ENCODE measurements at regions not wholly inside any gene's neighbourhood (a gene's known extent, or its start where the extent isn't known, plus 50 kb on each side); places are given as distances from the start of the nearest gene placed in this dataset.
A peak's percentile ranks its signal among the peaks of the same experiment; 100 is the strongest.

DNA sequence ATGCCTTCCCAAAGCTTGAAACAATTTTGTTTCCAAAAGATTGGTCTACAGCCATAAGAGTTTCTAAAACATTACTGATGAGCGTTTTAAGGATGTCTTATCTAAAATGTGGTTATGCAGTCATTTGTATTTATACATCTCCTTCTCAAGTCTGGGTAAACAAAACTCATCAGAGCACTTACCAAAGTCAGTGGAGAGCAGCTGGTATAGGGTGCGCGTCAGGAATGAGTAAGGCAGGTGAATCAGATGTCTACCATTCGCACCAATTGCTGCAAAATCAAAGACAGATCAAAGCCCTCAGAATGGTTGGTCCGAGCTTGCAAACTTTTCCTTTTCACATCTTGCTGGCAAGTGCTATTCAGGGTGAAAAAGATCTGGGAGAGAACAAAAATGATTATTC lies 65.6 kb upstream of the FAM171A1 start (continued):
- TF ChIP-seq CENPT (CRISPR knock-in tag; IDR thresholded peaks at IDR 0.05; ENCODE audit: low read depth) = no peak
- TF ChIP-seq TCF7L2 (IDR thresholded peaks at IDR 0.05; ENCODE audit: low read depth, low read length) = no peak
- TF ChIP-seq ZNF768 (CRISPR knock-in tag; IDR thresholded peaks at IDR 0.05) = no peak
- TF ChIP-seq, protein P1, sequence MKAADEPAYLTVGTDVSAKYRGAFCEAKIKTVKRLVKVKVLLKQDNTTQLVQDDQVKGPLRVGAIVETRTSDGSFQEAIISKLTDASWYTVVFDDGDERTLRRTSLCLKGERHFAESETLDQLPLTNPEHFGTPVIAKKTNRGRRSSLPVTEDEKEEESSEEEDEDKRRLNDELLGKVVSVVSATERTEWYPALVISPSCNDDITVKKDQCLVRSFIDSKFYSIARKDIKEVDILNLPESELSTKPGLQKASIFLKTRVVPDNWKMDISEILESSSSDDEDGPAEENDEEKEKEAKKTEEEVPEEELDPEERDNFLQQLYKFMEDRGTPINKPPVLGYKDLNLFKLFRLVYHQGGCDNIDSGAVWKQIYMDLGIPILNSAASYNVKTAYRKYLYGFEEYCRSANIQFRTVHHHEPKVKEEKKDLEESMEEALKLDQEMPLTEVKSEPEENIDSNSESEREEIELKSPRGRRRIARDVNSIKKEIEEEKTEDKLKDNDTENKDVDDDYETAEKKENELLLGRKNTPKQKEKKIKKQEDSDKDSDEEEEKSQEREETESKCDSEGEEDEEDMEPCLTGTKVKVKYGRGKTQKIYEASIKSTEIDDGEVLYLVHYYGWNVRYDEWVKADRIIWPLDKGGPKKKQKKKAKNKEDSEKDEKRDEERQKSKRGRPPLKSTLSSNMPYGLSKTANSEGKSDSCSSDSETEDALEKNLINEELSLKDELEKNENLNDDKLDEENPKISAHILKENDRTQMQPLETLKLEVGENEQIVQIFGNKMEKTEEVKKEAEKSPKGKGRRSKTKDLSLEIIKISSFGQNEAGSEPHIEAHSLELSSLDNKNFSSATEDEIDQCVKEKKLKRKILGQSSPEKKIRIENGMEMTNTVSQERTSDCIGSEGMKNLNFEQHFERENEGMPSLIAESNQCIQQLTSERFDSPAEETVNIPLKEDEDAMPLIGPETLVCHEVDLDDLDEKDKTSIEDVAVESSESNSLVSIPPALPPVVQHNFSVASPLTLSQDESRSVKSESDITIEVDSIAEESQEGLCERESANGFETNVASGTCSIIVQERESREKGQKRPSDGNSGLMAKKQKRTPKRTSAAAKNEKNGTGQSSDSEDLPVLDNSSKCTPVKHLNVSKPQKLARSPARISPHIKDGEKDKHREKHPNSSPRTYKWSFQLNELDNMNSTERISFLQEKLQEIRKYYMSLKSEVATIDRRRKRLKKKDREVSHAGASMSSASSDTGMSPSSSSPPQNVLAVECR (CRISPR knock-in tag; IDR thresholded peaks at IDR 0.05; ENCODE audit: borderline replicate concordance) = no peak

DNA sequence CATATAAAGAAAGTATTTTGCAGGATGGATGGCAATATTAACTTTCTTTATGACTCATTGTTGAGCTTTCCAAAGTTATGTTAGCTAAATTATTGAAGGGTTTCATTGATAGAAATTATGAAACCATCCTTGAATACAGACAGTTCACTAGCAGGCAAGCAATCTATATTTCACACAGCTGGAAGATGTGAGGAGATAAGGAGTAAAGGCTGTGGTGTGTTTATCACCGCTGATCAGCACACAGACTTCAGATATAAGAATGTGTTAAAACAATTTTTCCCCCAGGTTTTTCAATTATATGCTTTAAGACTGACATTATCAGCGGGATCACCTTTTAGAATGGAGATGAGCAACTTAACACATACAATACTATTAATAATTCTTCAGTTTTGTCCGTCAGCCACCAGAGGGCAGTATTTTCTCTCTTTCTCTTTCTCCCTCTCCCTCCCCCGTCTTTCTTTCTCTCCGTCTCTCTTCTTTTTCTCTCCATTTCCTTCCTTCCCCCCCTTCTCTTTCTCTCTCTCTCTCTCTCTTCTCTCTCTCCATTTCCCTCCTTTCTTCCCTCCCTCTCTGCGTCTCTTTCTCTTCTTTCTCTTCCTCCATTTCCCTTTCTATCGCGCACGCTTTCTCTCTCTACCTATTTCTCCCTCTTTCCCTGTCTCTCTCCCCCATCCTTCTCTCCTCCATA lies 62.9 kb upstream of the FAM171A1 start:
- in situ Hi-C loops (cut with HindIII; ENCODE audit: extremely low pct_ligation_motif_present, low pct_unique_long_range_greater_than_20kb) = loop anchor here (5.0 kb wide), 1 partner anchor 293 kb away; no protein-coding TSS in a partner anchor
- Histone ChIP-seq H3K79me2 (ENCODE audit: insufficient read depth, low read length) (no peaks in the 10 kb centered on the region), H3K4me1 (ENCODE audit: insufficient read depth, low read length) (peaks cover 14% of the 10 kb centered on the region; the same call in 1 of the 2 replicates), H2AFZ (ENCODE audit: low read length) (peak overlapping the region; percentile 74), H3K9ac (ENCODE audit: insufficient read depth, low read depth, low read length) (no peak overlapping the region), H3K4me2 (ENCODE audit: low read depth, low read length) (peak overlapping the region; percentile 55), H3K27ac (ENCODE audit: extremely low read length, insufficient read depth, low read length) (no peak overlapping the region), H4K20me1 (ENCODE audit: insufficient read depth, low read length) (no peaks in the 10 kb centered on the region), H3K27me3 (ENCODE audit: control insufficient read depth in 1 of 2, insufficient read depth in 2 of 2, low read length in 2 of 2) (no peaks in the 10 kb centered on the region), H3K36me3 (replicated peaks in 1 of 2; ENCODE audit: control insufficient read depth in 1 of 2, insufficient read depth in 2 of 2, low read length in 2 of 2) (no peaks in the 10 kb centered on the region), H3K9me3 (ENCODE audit: low read length) (no peaks in the 10 kb centered on the region), H3K4me3 (replicated peaks in 1 of 3; ENCODE audit: insufficient read depth in 1 of 3, low read depth in 2 of 3, low read length in 3 of 3) (no peak overlapping the region)
- ChIA-PET POLR2A (no interaction called here), CTCF (ENCODE audit: low intra/inter-chr PET ratio, low total read pairs) (interaction anchor here (1.2 to 2.0 kb wide), 4 partner anchors 282 to 390 kb away, joined by 3 to 17 read pairs (median 6); no protein-coding TSS in a partner anchor)
- intact Hi-C loops (cut with micrococcal nuclease; ENCODE audit: unreplicated experiment) = loop anchor here (1.0 to 2.0 kb wide), 2 partner anchors 281 to 291 kb away; no protein-coding TSS in a partner anchor
- ATAC-seq = peak; percentile 69
- BruUV-seq (replicated peaks) = no TSS peak
- DNase-seq (ENCODE audit: low spot score) = peak; percentile 30
- 34% methylated on average over 9 of the region's 9 CpGs for WGBS (ENCODE audit: low lambda C conversion rate)
- no peak for FAIRE-seq
- no peak for TF ChIP-seq ZBTB3 (CRISPR knock-in tag; IDR thresholded peaks at IDR 0.05; ENCODE audit: borderline replicate concordance, low read depth)
- TF ChIP-seq HNRNPK (IDR thresholded peaks at IDR 0.05; ENCODE audit: low read depth, low read length, poor library complexity, severe bottlenecking) = peak; percentile 60
- TF ChIP-seq ASH2L (IDR thresholded peaks at IDR 0.05; ENCODE audit: insufficient read length, low read depth, low read length) = no peak
- TF ChIP-seq KLF16 (CRISPR knock-in tag; IDR thresholded peaks at IDR 0.05) = no peak
- no peak for TF ChIP-seq PHF5A (CRISPR knock-in tag; IDR thresholded peaks at IDR 0.05; ENCODE audit: low read depth, unreplicated experiment)
- no peak for TF ChIP-seq KLF6 (CRISPR knock-in tag; IDR thresholded peaks at IDR 0.05)
- TF ChIP-seq ZNF331 (CRISPR knock-in tag; IDR thresholded peaks at IDR 0.05) = no peak
- TF ChIP-seq ZNF619 (CRISPR knock-in tag; IDR thresholded peaks at IDR 0.05) = no peak
- no peak for TF ChIP-seq NCOA5 (CRISPR knock-in tag; IDR thresholded peaks at IDR 0.05)
- TF ChIP-seq, protein P2, sequence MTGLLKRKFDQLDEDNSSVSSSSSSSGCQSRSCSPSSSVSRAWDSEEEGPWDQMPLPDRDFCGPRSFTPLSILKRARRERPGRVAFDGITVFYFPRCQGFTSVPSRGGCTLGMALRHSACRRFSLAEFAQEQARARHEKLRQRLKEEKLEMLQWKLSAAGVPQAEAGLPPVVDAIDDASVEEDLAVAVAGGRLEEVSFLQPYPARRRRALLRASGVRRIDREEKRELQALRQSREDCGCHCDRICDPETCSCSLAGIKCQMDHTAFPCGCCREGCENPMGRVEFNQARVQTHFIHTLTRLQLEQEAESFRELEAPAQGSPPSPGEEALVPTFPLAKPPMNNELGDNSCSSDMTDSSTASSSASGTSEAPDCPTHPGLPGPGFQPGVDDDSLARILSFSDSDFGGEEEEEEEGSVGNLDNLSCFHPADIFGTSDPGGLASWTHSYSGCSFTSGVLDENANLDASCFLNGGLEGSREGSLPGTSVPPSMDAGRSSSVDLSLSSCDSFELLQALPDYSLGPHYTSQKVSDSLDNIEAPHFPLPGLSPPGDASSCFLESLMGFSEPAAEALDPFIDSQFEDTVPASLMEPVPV (CRISPR knock-in tag; IDR thresholded peaks at IDR 0.05) = no peak
- no peak for TF ChIP-seq ISX (CRISPR knock-in tag; conservative IDR thresholded peaks at IDR 0.05)
- TF ChIP-seq FOXA1 (IDR thresholded peaks at IDR 0.05) = no peak
- no peak for TF ChIP-seq FOXA1 (CRISPR knock-in tag; IDR thresholded peaks at IDR 0.05)
